Hematopoietic multipotent progenitor cell treated with erythropoietin and hydrocortisone succinate and interleukin-3 and kit ligand, for 17 days (in vitro differentiated cells): ENCODE measurements at regions not wholly inside any gene's neighbourhood (a gene's known extent, or its start where the extent isn't known, plus 50 kb on each side); places are given as distances from the start of the nearest gene placed in this dataset.
"Not testable (repeated sequence)": the region's sequence is repeated elsewhere in the genome, so short reads cannot be mapped to it uniquely, and the experiment has no call there.

Experiments
- DNase-seq: peaks from one replicate; pipeline ENCODE4 v3.0.0-alpha.2; 2015; ENCODE audit warnings: low spot score

DNA sequence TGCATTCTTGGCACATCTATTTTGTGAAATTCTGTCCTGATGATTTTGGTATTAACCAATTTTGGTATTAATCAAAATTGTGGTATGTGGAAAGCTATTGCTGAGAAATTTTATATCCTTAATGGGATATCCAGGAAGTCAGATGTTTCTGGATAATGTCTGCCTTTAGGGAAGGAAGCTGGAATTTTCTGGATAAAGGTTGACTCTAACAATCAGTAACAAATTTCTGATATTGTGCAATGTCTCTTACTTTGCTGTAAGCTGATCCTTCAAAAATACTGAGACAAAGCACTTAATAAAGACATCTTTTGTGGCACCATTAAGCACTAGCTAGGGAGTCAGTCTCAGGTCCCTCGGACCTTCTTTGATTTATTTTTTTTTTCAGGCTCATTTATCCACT is 100.8 kb upstream of the UGP2 start:
- no peak for DNase-seq

DNA sequence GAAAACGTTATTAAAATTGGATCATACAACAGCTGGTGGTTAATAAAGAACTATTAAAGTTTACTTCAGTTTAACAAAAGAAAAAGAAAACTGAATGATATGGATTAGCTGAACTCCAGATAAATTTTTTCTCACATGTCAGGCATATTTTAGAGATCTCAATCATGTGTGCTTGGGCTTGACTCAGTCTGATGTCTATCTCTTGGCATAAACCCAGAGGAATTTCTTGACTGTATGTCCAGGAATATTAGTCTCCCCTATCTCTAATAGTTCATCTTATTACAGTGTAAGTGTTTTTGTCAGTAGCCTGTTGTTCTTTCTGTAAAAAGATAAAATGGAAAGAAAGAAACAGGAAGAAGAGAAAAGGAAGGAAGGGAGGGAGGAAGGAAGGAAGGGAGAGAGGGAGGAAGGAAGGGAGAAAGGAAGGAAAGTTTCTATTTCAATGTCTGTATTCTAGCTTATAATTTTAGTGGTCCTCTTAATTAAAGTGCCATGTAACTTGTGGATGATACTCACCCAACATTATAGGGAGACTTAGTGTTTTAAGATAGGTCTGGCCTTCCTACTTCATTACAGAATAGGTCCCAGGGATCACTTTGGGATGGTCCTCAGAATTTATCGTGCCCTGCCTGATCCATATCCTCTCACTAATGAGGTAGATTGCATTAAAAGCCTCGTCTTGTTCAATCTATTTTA is 99.7 kb upstream of the UGP2 start:
- no peak for DNase-seq

GRCh38 chr2:63742580-63742976 is 99.1 kb upstream of the UGP2 start:
- no peak for DNase-seq

- no peak for DNase-seq
Measured at GRCh38 chr2:63743170-63743981, 98.3 kb upstream of the UGP2 start.

DNA sequence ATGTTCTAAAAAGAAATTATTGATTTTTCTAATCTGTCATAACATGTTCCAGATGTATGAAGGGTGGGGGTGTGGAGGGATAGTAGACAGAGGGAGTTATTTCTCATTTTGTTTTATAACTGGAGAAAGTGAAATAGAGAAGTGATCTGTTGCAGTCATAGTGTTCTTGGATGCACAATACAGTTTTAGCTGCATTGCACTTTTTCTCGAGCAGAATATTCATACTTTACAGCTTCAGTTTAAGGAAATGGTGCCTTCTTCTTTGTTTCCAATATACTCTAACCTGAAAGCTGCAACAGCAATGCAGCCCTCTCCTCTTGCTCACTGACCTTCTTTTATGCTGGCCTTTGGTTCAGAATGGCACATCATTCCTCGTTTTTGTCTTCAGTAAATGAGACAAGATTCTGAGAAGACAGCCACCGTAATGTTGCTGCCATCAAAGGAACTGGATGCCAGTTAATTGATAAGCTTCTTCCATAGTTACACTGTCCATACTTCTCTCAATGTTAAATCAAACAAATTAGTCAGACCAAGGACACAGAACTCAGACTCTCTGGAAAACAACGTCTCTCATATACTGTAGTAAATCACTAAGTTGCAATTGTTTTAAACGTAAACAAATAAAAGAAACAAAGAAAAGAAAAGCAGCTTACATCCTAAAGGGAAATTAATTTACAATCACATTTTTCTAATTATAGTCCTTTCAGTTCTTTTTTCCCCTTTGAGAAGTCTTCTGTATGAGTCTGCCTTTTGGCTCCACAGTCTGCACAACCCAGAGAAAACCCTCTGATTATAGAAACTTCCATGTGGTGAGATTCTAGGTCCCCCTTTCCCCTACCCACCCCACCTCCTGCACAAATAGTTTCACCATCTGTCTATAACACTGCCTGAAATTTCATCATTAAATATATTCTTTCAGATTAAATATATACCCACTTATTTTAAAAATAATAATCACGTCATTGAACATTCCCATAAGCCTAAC is 97.4 kb upstream of the UGP2 start:
- DNase-seq = no peak

- DNase-seq = not testable (repeated sequence)
Measured at GRCh38 chr2:63746548-63746947, 95.1 kb upstream of the UGP2 start.

DNA sequence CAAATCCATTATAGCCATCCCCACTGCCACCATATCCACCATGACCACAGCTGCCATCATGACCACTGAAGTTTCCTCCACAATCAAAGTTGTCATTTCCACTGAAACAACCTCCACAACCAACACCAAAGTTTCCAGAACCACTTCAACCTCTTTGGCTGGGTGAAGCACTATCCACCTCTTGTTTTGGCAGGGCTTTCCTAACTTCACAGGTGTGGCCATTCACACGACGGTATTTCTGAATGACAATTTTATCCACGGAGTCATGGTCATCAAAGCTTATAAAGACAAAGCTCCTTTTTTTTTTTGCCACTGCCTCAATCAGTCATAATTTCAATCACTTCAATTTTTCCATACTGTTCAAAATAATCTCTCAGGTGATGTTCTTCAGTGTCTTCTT is 89.8 kb upstream of the UGP2 start:
- no peak for DNase-seq

DNA sequence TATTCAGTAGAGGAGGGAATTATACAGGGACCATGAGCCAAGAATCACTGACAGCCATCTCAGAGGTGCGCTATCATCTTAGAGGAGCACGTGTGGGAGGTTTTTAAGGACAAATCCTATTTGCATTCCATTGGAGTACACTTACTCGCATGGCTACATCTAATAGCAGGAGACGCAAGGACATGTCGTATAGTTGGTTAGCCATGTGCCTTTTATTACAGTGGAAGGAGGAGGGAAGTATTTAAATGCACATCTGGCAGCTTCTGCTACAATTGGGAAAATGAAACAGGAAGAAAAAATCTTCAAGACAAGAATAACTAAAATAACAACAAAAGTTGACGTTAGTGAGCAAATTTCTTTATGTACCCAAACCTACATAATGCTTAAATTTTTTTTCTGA is 86.5 kb upstream of the UGP2 start:
- DNase-seq = no peak

DNA sequence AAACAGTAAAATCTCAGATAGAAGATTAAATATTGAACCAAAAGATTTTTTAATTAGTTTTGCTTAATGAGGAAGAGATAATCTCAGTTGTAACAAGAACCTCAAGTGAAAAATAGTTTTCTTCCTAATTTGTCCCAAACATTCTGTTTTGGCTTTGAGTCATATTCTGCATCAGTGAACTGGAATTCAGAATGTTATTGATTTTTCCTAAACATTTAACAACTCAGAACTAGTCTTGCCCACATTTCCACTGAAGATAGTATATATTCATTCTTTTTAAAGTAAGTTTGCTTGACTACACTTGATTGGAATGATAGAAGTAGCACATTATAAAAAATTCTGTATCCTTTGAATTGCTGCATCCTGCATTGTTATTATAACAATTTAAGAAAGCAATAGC is 85.7 kb upstream of the UGP2 start:
- DNase-seq = no peak

GRCh38 chr2:63763391-63763941 is 78.2 kb upstream of the UGP2 start:
- no peak for DNase-seq

- no peak for DNase-seq
Measured at GRCh38 chr2:63764630-63765029, 77.1 kb upstream of the UGP2 start.

DNA sequence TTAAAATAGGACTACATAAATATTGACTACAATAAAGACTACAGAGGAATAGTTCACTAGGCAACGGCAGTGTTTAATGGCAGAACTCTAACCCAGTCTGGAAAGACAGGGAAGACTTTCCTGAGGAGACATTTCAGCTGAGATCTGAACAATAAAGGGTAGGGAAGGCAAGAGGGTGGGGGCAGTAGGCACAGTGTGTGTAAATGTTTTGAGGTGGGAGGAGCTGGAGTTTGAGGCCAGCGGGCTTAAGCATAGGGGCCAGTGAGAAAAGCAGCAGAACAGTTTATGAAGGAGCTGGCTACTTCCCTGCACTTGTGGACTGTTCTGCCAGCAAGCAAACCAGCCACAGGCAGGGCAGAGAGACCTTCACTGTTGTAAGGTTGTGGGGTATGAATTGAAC is 76.6 kb upstream of the UGP2 start:
- no peak for DNase-seq

DNA sequence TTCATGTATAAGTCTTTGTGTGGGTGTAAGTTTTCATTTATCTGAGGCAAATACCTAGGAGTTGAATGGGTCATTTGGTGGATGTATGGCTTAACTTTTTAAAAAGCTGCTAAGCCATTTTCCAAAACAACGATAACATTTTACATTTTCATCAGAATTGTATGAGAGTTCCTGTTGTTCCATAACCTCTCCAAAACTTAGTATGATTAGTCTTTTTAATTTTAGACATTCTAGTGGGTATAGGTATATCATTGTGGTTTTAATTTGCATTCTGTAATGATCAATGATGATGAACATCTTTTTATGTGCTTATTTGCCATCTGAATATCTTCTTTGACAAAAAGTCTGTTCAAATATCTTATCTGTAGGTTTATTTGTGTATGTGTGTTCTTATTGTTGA is 74.4 kb upstream of the UGP2 start:
- no peak for DNase-seq

DNA sequence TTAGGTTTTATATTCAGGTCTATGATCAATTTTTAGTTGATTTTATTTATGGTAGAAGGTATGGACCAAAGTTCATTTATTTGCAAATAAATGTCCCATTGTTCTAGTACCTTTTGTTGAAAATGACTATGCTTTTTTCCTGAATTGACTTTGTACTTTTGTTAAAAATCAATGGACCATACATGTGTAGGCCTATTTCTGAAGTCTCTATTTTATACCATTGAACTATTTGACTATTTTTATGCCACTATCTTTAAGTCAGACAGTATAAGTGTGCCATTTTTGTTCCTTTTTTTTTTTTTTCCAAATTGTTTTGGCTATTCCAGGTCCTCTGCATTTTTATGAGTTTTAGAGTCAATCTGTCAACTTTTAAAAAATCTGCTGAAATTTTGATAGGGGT is 73.6 kb upstream of the UGP2 start:
- DNase-seq = no peak

- DNase-seq = no peak
Measured at GRCh38 chr2:63769915-63770314, 71.8 kb upstream of the UGP2 start.

- no peak for DNase-seq
Measured at GRCh38 chr2:63772061-63772460, 69.6 kb upstream of the UGP2 start.

GRCh38 chr2:63775191-63775590 is 66.5 kb upstream of the UGP2 start:
- no peak for DNase-seq

DNA sequence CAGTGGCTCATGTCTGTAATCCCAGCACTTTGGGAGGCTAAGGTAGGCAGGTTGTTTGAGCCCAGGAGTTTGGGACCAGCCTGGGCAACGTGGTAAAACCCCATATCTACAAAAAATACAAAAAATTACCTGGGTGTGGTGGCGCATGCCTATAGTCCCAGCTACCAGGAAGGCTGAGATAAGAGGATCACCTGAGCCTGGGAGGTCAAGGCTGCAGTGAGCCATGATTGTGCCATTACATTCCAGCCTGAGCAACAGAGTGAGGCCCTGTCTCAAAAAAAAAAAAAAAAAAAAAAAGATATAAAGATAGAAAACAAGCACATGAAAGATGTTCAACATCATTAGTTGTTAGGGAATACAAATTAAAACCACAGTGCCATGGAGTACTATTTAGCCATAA is 65.3 kb upstream of the UGP2 start:
- no peak for DNase-seq

DNA sequence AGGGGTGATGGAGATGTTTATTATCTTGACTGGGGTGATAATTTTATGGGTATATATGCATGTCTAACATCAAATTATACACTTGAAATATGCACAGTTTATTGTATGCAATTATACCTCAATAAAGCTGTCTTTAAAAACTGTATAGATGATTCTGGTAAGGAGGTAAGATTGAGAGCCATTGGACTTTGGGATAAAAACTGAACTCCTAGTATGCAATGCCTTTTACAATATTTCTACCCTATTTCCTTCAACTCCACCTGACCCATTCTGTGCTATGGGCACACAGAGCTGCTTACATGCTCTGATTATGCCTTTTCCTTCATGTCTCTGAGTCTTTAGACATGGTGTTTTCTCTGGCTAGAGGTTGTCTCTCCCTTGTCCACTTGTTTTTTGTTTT is 63.9 kb upstream of the UGP2 start:
- DNase-seq = no peak

DNA sequence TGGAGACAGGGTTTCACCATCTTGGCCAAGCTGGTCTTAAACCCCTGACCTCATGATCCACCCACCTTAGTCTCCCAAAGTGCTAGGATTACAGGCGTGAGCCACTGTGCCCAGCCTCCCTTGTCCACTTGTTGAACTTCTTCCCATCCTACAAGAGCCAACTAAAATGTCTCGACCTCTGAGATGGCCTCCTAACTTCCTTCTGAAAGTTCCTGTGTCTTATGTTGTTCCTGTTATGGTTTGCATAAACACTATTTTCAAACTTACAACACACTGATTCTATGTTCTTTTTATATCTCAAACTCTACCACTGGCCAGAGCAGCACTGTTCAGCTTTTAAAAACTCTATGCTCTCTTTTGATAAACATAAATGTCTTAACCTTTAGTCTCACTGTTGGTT is 63.3 kb upstream of the UGP2 start:
- DNase-seq = no peak

GRCh38 chr2:63780518-63781155 is 61.1 kb upstream of the UGP2 start:
- DNase-seq = no peak

DNA sequence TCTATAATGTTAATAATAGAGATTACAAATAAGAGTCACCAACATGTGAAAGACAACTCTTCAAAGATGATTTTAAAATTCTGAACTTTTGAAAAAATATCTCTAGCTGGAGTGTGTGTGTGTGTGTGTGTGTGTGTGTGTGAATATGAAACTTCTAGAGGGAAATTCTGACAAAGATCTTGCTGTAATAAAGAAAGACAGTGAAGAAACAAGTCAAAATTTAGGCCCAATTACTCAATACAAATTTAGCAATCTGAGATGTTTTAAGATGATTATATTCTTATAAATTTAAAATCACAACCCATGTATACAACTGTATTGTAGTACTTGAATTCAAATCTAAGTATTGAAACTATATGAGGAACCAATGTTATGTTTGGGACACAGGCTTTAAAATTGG is 57.2 kb upstream of the UGP2 start:
- DNase-seq = no peak
